Endothelial cell (in vitro differentiated cells): ENCODE measurements at regions not wholly inside any gene's neighbourhood (a gene's known extent, or its start where the extent isn't known, plus 50 kb on each side); places are given as distances from the start of the nearest gene placed in this dataset.

ENCODE experiments used
- DNase-seq: peaks from one replicate; pipeline ENCODE4 v3.0.0; 2021; ENCODE audit warnings: low spot score
- H3K27ac Mint-ChIP-seq: one replicate; pipeline ENCODE4 v1.8.0; 2021; ENCODE audit warnings: mixed read lengths, inconsistent platforms; ENCODE audit not compliant: unreplicated experiment
- H3K27me3 Mint-ChIP-seq: one replicate; pipeline ENCODE4 v1.8.0; 2021; ENCODE audit warnings: mild to moderate bottlenecking, moderate library complexity, mixed read lengths, inconsistent platforms; ENCODE audit not compliant: unreplicated experiment
- H3K36me3 Mint-ChIP-seq: one replicate; pipeline ENCODE4 v1.8.0; 2021; ENCODE audit warnings: mild to moderate bottlenecking, low read depth, mixed read lengths, inconsistent platforms; ENCODE audit not compliant: unreplicated experiment
- H3K4me1 Mint-ChIP-seq: one replicate; pipeline ENCODE4 v1.8.0; 2021; ENCODE audit warnings: mild to moderate bottlenecking, mixed read lengths, inconsistent platforms; ENCODE audit not compliant: unreplicated experiment
- H3K4me3 Mint-ChIP-seq: one replicate; pipeline ENCODE4 v1.8.0; 2021; ENCODE audit warnings: mild to moderate bottlenecking, mixed read lengths, inconsistent platforms; ENCODE audit not compliant: unreplicated experiment
- H3K9me3 Mint-ChIP-seq: one replicate; pipeline ENCODE4 v1.8.0; 2021; ENCODE audit warnings: mixed read lengths, inconsistent platforms; ENCODE audit not compliant: unreplicated experiment
- CTCF ChIP-seq: fragments of 200-600 bp; sonication (generic); IDR thresholded peaks from one replicate; pipeline ENCODE4 v1.5.0; 2021; ENCODE audit warnings: antibody characterized with exemption; ENCODE audit not compliant: unreplicated experiment

- peaks cover 3% of the 10 kb centered on the region for H3K36me3 Mint-ChIP-seq
- no peak overlapping the region for H3K27ac Mint-ChIP-seq
- H3K4me1 Mint-ChIP-seq = peaks cover 3% of the 10 kb centered on the region
- H3K4me3 Mint-ChIP-seq = no peak overlapping the region
- H3K9me3 Mint-ChIP-seq = no peaks in the 10 kb centered on the region
- DNase-seq = no peak
- no peak for TF ChIP-seq CTCF
- peaks cover 5% of the 10 kb centered on the region for H3K27me3 Mint-ChIP-seq
Measured at GRCh38 chr6:168163096-168163731, 84.2 kb upstream of the FRMD1 start.

- TF ChIP-seq CTCF = no peak
- peaks cover 2% of the 10 kb centered on the region for H3K4me1 Mint-ChIP-seq
- no peaks in the 10 kb centered on the region for H3K9me3 Mint-ChIP-seq
- DNase-seq = no peak
- H3K27ac Mint-ChIP-seq = no peak overlapping the region
- no peak overlapping the region for H3K4me3 Mint-ChIP-seq
- H3K36me3 Mint-ChIP-seq = peaks cover 3% of the 10 kb centered on the region
- peaks cover 5% of the 10 kb centered on the region for H3K27me3 Mint-ChIP-seq
Measured at GRCh38 chr6:168162366-168162765, 83.4 kb upstream of the FRMD1 start.

- TF ChIP-seq CTCF = no peak
- no peak for DNase-seq
- Mint-ChIP-seq H3K4me3 (no peak overlapping the region), H3K27me3 (peaks cover 5% of the 10 kb centered on the region), H3K9me3 (no peaks in the 10 kb centered on the region), H3K4me1 (peaks cover 2% of the 10 kb centered on the region), H3K36me3 (no peaks in the 10 kb centered on the region), H3K27ac (no peak overlapping the region)
Measured at GRCh38 chr6:168161371-168161750, 82.3 kb upstream of the FRMD1 start.

GRCh38 chr6:168160506-168161370 is 81.7 kb upstream of the FRMD1 start:
- H3K9me3 Mint-ChIP-seq = no peaks in the 10 kb centered on the region
- H3K4me3 Mint-ChIP-seq = no peak overlapping the region
- DNase-seq = no peak
- peaks cover 2% of the 10 kb centered on the region for H3K4me1 Mint-ChIP-seq
- no peaks in the 10 kb centered on the region for H3K36me3 Mint-ChIP-seq
- H3K27me3 Mint-ChIP-seq = peaks cover 5% of the 10 kb centered on the region
- no peak overlapping the region for H3K27ac Mint-ChIP-seq
- no peak for TF ChIP-seq CTCF

- DNase-seq = no peak
- no peak for TF ChIP-seq CTCF
- no peak overlapping the region for H3K4me3 Mint-ChIP-seq
- peaks cover 2% of the 10 kb centered on the region for H3K4me1 Mint-ChIP-seq
- H3K9me3 Mint-ChIP-seq = no peaks in the 10 kb centered on the region
- H3K27me3 Mint-ChIP-seq = peaks cover 2% of the 10 kb centered on the region
- H3K36me3 Mint-ChIP-seq = no peaks in the 10 kb centered on the region
- no peak overlapping the region for H3K27ac Mint-ChIP-seq
Measured at GRCh38 chr6:168159506-168159905, 80.5 kb upstream of the FRMD1 start.
